ENCODE measurements at regions not wholly inside any gene's neighbourhood (a gene's known extent, or its start where the extent isn't known, plus 50 kb on each side); places are given as distances from the start of the nearest gene placed in this dataset.

DNA sequence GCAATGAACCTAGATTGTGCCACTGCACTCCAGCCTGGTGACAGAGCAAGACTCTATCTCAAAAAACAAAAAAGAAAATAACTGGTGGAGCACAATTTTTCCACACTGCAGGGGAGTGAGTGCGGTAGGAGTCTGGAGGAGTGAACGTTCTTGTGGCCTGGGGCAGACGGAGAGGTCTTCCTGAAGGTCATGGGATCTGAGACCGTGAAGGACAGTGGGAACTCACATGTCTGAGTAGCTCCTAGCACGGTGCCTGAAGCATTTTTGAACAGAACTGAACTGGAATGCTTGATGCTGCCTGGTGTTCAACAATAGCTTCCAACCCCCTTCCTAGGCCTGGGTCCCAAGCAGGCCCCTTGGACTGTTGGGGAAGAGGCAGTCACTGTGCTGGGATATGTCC, 84.3 kb upstream of the PODXL start:
- TF ChIP-seq POLR2AphosphoS5 (IDR thresholded peaks at IDR 0.05; ENCODE audit: borderline replicate concordance, low read depth, low read length) = no peak
- TF ChIP-seq EZH2 (IDR thresholded peaks at IDR 0.05) = no peak
- TF ChIP-seq FOXP2 (optimal IDR thresholded peaks at IDR 0.05; ENCODE audit: control extremely low read depth, extremely low read length, insufficient read depth) = no peak
